ENCODE measurements at regions not wholly inside any gene's neighbourhood (a gene's known extent, or its start where the extent isn't known, plus 50 kb on each side); places are given as distances from the start of the nearest gene placed in this dataset.

DNA sequence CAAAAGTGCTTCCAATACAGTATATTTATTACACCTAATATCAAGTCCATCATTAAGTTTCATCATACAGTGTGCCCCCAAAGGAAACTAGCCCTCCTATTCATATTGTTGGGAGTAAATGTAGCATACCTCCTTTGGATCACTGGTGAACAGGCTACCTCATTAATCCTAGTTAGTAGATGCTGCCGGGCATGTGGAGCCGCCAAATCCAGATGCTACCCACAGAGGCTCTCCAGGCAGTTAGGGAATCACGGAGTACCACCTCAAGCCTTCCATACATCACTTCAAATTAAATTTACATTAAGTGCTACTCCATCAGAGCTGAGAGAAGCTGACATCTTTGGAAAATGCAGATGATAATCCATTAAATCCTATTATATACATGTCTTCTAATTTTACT, 121.7 kb upstream of the FOXD3 start:
- DNase-seq (ENCODE audit: low read depth): no peak

DNA sequence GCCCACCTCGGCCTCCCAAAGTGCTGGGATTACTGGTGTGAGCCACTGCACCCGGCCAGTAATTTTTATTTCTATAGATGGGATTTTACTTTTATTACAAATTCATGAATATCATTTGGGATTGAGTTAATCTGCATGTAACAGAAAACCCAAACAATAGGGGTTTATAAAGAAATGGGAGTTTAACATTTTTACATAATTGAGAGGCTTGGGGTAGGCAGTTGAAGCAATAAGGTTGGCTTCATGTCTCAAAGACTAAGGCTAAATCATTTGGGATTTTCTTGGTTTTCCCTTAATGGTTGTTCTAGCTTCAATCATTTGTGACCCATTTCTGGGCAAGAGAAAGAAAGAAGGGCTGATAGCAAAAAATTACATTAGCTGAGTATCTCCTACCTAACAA, 118.7 kb upstream of the FOXD3 start:
- no peak for DNase-seq (ENCODE audit: low read depth)

GRCh38 chr1:63205776-63206175, 116.6 kb upstream of the FOXD3 start:
- no peak for DNase-seq (ENCODE audit: low read depth)

DNA sequence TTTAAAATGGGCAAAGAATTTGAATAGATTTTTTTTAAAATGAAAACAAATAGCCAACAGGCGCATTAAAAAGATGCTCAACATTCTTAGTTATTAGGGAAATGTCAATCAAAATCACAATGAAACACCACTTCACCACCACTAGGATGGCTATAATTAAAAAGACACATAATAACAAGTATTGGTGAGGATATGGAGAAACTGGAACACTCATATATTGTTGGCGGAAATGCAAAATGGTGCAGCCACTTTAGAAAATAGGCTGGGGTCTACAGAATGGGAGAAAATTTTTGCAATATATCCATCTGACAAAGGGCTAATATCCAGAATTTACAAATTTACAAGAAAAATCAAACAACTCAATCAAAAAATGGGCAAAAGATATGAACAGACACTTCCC, 107.8 kb upstream of the FOXD3 start:
- DNase-seq (ENCODE audit: low read depth): no peak

DNA sequence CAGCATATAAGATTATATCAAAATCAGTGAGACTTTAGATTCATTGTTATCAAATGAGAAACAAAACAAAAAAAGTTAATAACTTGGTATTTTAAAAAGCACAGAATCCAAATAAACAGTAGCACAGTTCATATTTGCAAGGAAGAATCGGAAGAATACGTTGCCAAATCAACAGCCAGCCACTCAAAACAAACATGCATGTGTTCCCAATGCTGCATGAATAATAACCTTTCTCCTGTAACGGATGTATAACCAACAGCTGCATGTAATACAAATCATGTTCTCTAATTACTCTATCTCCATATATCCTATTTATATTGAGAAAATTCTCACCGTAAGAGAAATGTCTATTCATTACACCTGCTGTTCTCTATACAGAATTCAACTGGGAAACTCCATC, 98.9 kb upstream of the FOXD3 start:
- DNase-seq (ENCODE audit: low read depth): no peak

DNA sequence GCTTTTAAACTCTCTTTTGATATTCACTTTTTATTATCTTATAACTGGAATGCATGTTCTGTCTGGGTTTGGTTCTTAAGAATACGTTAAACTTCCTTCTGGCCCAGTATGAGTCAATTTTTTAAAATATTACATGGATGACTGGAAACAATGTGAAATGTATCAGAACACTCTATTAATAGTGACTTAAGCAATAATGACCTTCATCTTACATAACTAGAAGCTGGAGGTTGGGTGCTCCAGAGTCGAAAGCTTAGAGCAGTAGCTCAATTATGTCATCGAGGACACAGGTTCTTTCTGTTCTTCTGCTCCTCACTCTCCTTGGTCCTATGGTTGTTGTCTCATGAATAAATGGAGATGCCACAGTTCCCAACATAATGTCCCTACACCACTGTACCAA, 91.6 kb upstream of the FOXD3 start:
- DNase-seq (ENCODE audit: low read depth): no peak

- no peak for DNase-seq (ENCODE audit: low read depth)
Observed at GRCh38 chr1:63238721-63239120, 83.6 kb upstream of the FOXD3 start.

DNA sequence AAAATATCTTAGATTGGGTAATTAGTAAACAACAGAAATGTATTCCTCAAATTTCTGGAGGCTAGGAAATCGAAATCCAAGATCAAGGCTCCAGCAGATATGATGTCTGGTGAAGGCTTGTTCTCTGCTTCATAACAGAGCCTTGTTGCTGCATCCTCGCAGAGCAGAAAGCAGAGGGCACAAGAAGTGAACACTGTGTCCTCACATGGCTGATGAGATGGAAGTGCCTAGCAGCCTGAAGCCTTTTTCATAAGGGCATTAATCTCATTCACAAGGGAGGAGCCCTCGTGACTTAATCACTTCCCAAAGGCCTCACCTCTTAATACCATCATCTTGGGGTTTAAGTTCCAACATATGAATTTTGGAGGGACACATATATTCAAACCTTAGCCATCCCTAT, 77.2 kb upstream of the FOXD3 start:
- no peak for DNase-seq (ENCODE audit: low read depth)

GRCh38 chr1:63248216-63248615, 74.2 kb upstream of the FOXD3 start:
- DNase-seq (ENCODE audit: low read depth): no peak

- no peak for DNase-seq (ENCODE audit: low read depth)
Observed at GRCh38 chr1:63255153-63255552, 67.2 kb upstream of the FOXD3 start.

- DNase-seq (ENCODE audit: low read depth): no peak
Observed at GRCh38 chr1:63261736-63262458, 60.5 kb upstream of the FOXD3 start.

DNA sequence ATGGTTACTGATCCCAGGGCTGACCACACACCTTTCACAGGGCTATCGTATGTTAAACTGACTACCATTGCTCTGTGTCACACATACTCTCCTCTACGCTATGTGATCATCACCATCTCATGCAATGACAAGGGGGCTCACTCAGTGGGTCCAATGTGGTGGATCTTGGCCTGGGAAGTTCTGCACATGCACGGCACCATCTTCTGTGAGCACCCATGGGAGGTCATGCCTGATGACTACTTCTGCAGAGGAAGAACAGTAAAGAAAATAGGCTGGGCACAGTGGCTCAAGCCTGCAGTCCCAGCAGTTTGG, 60.0 kb upstream of the FOXD3 start:
- DNase-seq (ENCODE audit: low read depth): no peak

DNA sequence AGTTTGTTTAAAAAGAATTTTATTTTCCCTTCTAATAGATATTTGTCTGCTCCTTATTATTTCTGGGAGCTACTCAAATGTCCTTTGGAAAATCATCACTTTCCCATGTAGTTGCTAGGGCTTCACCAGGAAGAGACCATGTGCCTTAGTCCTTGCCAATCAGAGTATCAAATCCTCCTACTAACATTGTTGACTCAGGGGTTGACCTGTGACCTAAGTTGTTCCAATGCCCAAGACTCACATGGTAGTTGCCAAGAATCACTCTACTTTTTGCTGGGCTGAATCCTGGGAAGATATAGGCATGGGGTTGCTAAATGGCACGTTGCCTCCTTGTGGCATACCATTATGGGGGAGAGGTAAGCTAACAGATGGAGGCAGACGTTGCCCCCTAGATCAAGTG, 58.2 kb upstream of the FOXD3 start:
- no peak for DNase-seq (ENCODE audit: low read depth)

DNA sequence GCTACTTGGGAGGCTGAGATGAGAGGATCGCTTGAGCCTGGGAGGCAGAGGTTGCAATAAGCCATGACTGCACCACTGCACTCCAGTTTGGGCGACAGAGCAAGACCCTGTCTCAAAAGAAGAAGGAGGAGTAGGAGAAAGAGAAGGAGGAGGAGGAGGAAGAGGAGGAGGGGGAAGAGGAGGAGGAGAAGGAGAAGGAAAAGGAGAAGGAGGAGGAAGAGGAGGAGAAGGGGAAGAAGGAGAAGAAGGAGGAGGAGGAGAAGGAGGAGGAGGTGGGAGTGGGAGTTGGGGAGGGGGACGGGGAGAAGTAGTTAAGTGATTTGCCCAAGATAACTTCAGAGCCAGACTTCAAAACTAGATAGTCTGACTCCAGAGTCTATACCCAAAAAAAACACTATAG, 55.5 kb upstream of the FOXD3 start:
- DNase-seq (ENCODE audit: low read depth): no peak

GRCh38 chr1:63268876-63269275, 53.5 kb upstream of the FOXD3 start:
- no peak for DNase-seq (ENCODE audit: low read depth)

- no peak for DNase-seq (ENCODE audit: low read depth)
Observed at GRCh38 chr1:63269571-63269970, 52.8 kb upstream of the FOXD3 start.
